ENCODE measurements at regions not wholly inside any gene's neighbourhood (a gene's known extent, or its start where the extent isn't known, plus 50 kb on each side); places are given as distances from the start of the nearest gene placed in this dataset.

DNA sequence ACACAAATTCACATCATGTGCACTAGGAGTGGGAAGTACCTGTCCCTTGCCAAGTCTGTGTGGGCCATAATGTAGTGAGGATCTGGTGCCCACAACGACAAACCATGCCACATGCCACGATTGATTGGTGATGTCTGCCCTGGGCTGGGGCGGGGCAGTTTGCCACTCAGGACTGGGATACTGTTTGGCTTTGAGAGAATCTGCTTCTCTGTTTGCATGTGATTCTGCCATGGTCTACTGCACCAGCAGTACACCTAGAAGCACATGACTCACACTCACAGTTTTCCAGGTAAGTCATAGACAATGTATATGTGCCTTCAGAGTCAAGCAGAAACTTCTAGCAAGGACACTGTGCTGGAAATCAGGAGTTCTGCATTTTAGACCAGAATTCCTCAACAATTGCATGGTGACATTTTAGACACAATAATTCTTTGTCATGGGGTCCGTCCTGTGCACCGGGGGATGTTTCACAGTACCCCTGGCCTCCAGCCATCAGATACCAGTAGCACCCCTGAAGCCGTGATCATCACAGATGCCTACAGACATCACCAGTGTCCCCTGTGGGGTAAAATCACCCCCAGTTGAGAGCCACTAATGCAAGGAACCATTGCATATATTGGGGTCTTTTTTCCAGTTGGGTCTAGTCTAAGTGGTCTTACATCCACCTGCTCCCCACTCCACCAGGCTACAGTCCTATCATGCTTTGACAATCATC, 278.3 kb downstream of the EIPR1 start:
- no peak for DNase-seq

DNA sequence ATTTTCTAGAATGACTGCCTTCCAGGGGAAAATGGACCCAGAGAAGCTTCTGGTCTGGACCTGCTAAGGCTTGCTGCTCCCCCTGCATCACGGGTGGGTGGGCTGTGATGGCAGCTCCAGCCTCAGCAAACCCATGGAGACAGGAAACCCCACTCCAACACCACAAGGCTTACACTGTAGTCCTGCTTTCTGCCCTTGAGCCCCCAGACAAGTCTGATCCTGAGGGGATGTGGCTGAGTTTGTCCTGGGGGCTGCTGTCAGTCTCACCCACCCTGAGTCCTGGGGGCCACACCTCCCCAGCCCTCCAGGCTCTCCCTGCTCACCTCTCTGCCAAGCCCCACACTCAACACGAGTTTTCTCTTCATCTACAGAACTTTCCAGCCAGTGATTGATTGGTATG, 279.4 kb downstream of the EIPR1 start:
- no peak for DNase-seq

DNA sequence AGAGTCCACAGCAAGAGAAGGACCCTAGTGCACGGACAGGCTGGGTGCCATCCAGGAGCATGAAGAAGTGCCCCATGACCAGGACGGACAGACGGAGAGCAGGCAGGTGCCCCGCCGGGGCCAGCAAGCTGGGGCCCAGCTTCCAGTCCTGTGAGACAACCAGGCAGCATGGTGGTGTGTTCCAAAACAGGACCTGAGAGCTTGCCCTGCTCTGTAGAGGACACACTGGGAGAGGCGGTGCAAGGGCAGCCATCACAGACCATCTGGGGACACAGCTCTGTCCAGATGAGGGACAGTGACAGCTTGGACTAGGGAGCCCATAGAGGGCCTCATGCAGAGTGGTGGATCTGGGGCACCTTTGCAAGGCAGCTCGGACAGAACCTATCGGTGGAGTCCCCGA, 279.8 kb downstream of the EIPR1 start:
- DNase-seq: no peak

DNA sequence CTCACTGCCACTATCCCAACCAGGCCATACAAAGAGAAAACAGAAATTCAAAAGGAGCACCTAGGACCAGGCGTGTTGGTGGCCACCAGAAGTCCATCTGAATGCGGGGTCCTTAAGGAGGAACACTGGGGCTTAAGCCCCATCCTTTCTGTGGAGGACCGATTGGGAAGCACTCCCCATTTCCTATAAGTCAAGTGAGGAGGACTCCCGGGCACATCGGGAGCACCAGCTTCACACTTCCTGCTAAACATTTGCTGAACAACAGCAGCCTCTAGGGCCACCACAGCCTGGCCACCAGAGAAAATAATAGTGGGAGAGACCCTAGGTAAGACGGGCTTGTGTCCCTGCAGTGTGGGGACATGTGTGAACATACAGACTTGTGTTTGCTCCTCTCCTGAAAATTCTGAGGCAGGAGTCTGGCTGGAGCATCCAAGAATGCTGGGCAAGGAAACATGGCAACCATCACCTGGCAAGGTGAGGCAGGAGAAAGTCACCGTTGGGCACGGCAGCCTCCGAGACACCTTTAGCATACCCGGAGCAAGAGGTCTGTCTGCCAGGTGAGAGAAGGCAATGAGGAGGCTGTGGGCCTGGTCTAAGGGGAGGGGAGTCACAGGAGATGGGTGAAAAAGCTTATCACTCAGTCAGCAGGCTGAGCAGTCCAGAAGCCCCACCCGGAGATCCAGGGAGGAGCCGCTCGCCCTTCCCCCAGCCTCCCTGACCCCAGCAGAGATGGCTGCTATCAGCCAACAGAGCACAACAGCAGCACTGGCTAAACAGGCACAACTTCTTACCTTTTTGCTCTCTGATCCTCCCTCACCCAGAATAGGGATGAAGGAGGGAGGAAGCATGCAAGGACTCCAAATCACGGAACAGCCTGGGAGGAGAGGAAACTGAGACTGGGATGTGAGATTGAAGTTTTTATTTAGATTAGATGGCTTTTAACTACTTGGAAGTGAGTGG, 282.3 kb downstream of the EIPR1 start:
- DNase-seq: no peak

DNA sequence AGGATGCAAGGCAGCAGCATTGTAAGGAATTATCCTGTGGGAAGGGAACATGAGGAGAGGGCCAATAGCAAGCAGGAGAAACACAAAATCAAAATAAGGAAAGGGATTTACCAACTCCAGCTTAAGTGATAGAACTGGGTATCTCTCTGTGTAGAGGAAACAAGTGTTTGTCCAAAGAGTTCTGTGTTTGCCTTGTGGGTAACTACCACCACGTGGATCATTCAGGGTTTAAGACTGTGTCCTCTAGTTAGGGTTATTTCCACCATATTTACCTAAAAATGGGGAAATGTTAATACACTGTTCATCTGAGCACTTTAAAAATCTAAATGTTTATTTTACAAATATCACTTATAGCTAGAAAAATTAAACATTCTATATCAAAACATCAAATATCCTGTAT, 283.3 kb downstream of the EIPR1 start:
- no peak for DNase-seq

DNA sequence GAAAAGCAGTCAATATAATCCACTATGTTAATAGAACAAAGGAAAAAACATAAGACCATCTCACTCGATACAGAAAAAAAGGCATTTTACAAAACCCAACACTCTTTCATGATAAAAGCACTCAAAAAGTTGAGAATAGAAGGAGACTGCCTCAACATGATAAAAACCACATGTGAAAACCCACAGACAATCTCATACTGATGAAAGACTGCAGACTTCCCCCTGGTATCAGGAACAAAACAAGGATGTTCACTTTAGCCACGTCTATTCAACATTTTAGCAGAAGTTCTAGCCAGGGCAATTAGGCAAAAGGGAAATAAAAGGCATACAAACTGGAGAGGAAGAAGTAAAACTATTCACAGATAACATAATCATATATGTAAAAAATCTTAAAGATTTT, 285.9 kb downstream of the EIPR1 start:
- no peak for DNase-seq

DNA sequence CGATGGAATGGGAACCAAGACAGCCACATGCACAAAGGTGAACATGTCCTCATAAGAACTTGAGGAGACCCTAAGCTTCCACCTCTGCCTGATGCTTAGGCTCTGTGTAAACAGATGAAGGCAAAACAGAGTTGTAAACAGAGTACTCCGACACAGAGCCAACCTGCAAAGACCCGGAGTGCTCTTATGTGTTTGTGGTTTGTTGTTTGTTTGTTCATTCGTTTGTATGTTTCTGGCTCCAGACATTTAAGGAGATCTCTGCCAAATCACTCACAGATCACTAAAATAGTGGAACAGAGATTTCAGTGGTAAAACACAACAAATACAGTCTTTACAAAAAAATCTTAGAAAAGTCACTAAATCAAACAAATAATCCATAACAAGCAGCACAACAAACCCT, 294.9 kb downstream of the EIPR1 start:
- DNase-seq: no peak

DNA sequence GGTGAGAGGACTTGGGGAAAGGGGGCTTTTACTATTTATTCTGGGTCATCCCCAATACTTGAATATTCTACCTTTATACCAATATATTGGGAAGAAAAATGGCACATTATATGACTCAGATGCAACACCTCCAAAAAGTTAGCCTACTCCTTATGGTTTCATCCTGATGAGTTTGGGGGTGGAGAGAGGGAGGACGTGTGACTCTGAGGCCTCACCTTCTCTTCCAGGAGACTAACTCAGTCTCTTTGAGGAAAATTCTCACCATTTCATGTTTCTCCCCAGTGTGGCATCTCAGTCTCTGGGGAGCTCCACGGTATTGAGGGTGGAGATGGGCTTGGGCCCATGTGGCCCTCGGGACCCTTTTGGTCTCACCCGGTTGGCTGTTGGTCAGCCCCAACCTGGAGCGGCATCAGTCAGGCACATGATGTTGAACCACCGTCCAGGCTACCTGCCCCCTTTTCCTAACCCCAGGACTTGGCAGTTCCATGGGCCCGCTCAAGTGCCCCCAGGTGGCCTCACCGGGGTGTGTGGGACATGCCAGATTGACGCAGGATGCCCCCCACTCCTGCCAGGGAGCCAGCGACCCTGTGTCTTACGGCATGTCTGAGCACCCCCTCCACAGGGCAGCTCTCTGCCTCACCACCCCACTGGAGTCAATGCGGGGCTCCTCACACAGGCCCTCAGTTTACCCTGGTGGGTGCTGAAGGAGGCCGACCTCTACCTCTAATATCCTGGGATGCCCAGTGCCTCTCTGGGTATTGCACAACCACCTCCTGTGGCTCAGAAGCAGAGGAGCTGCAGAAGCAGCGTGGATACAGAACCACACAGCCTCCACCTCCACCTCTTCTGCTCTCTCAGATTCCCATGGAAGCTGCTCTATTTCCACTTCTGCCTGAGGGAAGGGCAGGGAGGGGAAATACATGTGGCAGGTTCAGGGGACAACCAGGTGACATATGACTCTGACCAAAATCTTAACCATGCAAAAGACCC, 297.4 kb downstream of the EIPR1 start:
- DNase-seq: no peak

DNA sequence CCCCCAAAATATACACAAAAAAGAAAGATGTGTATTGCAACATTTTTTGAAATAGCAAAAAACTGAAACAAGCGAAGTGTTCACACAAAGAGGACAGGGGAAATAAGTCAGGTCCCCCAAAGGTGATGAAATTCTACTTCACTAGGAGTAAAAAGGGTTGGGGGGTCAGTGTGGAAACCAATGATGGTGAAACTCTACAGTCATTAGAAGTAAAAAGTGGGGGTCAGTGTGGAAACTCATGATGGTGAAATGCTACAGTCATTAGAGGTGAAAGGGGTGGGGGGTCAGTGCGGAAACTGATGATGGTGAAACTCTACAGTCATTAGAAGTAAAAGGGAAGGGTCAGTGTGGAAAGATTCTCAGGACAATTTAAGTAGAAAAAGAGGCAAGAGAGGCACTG, 298.2 kb downstream of the EIPR1 start:
- no peak for DNase-seq

DNA sequence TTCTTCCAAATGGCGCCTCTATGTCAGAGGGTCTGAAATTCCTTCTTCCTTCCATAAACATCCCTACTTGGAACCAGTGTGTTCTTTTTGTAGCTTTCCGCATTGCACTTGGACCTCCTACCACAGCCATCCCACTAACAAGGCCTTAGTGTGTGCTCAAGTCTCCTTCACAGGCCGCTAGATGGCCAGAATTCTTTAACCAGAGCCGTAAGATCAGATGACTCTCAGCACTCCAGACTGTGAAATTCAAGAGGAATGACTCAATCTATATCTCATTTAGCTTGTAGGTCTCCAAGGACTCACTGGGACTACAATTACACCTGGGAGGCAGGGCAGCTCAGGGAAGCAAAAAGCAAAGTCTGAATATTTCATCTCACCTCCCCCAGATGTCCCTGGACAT, 298.9 kb downstream of the EIPR1 start:
- DNase-seq: no peak

DNA sequence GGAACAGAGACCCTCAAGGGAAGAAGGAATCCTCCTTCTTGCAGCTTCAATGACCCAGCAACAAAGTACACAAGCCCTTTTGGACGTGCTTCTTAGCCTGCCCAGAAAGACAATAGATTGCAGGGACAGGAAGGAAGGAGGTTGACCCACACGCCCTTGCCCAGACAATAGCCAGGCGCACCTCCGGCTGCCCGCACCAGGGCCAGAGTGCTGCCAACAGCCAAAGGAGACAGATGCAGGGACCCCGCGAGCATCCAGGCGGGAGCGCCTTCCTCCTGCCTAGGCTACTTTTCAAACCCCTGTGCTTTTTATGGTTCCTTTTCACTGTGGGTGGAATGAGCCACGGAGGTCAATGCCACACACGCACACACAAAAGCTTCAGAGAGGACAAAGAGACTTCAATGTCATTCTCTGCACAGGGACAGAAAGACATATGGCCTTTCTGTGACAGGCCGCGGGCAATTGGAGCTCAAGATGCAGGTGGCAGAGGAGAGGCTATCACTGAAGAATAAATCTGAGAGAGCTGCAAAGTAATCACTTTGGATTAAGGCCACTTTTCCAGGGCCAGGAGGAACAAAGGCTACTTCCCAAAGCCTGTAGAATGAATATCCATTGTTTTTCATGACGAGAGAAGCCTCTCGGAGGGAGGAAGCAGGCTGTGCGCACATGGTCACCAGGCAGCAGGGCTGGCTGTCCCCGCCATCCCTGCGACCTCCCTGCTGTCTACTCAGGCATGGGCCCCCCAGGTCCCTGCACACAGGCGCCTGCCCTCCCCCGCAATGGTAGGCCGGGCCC, 300.6 kb downstream of the EIPR1 start:
- DNase-seq: no peak

DNA sequence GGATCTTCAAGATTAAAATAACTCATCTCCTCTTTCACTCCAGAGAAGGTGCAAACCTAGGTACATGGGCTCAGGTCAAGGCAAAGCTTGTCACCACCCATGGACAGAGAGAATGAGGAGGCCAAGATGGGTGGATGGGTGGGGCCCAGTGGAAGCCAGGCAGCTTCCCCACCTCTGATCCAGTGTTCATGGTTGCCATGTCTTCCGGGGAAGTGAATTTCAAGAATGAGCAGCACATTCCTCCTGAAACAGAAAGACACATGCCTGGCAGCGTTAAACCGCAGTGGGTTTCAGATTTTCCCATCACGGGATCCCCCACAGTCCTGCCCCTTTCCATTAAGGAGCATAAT, 301.7 kb downstream of the EIPR1 start:
- no peak for DNase-seq

DNA sequence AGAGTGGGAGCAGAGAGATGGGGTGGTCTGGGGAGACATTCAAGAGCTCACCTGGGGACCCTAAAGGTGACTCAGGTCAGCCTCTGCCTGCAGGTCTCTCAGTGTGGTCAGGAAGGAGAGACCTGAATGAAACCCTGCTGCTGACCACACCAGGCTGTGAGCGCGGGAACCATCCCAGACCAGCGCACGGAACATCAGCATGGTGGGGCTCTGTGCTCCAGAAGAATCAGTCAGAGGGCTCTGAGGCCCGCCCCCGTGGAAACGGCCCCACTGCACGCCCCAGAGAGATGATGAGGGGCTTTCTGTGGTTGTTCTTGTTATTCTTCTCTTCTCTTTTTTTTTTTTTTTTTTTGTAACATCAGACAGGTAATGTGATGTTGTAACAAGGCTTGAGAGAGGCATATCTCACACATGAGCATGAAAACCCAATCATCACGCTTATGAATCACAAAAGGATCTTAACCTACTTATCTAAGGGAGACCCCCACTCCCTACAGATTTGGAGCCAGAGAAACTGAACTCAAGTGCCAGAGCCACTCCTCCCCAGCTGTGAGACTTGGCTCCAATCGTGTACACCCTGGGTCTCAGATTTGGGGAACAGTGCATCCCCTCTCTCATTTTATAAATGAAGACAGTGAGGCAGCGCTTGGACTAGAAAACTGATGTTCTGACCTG, 302.2 kb downstream of the EIPR1 start:
- DNase-seq: no peak

DNA sequence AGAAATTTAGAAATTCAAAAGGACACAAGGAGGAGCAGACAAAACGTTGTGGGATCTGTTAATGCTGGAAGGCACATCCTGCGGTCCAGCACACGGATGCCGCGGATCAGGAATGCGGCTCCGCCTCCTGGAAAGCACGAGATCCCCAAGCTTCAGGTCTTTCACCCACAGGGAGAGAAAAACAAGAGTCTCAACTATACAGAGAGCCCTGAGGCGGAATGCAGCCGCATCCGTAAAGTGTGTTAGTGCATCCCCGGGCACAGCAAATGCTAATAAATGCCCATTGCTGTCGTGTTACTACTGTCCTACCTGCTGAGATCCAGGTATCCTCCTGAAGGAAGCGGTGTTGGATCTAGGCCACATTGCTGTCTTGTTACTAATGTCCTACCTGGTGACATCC, 303.9 kb downstream of the EIPR1 start:
- DNase-seq: no peak

DNA sequence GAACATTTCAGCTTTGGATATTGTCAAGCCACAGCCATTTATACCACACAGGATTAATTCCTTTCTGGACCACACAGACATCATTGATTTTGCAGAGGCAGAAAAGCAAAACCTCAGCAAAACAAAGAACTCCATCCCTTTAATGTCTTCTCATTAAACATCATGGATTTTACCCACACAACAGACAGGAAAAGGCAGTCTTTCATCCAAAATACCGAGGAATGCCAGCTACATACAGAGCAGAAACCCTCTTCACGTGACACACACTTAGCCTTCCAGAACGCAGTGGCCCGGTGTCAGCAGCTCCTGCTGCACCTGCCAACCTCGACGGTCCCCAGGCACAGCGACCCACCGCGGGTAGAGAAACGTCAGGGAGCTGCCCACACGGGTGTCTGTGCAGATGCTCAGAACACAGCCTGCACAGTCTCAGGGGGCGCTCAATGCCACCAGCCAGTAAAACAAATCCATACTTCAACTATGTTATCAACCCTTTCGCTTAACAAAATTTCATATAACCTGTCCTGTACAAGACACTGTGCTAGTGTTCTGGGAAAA, 304.5 kb downstream of the EIPR1 start:
- DNase-seq: no peak

DNA sequence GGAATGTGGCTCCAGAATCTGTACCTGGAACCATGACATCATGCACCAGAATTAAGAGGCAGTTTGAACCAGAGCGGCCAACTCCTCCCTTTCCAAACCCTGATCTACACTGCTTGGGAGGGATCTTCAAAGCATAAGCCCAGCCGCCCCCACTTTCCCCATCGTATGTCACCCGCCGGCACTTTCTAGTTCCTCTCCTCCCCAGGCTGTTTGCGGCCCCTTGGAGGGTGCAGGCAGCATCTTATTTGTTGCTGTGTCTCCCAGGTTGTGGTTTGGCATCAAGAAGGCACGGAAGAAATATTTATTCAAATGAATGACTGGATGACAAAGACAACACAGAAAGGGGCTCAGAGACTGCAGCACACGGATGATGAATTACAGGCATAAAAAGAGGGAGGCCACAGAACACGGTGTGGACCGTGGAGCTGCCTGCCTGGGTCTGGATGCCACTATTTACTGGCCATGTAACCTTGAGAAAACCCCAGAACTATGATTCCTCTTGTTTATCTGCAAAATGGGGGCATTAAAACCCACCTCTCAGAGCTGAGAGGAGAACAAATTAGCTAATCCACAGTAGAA, 305.8 kb downstream of the EIPR1 start:
- no peak for DNase-seq

DNA sequence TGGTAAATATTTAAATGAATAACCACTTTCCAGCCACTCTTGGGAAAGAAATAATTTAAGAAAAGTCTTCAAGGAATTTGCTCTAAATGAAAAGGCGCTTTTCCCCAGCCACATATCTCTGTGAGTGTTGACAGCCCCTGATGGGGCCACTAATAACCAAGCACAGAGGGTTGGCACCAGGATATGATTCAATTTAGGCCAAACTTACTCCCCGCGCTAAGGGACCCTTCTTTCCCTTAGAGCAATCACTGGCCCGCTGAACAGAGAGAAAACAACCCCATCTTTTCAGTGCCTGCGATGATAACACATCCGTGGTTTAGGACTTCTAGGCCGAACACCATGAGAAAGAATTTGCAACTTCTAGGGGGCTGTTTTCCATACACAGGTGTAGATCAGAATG, 310.8 kb downstream of the EIPR1 start:
- DNase-seq: no peak

DNA sequence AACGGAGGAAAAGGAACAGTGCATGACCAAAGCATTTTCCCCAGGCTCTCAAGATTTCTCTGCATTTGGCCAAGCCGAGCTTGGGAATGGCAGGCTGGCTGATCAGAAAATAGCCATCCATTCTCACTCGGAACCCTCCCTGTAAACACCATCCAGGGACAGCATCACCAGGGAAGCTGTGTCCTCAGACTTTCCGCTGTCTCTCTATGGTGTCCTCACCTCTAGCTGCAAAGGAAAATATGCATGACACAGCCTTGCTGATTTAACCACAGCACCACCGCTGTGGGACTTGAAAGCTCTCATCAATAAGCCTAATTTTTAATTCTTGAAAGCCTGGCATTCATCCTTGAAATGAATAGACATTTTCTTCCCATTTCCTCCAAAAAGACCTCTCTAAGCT, 311.7 kb downstream of the EIPR1 start:
- no peak for DNase-seq

DNA sequence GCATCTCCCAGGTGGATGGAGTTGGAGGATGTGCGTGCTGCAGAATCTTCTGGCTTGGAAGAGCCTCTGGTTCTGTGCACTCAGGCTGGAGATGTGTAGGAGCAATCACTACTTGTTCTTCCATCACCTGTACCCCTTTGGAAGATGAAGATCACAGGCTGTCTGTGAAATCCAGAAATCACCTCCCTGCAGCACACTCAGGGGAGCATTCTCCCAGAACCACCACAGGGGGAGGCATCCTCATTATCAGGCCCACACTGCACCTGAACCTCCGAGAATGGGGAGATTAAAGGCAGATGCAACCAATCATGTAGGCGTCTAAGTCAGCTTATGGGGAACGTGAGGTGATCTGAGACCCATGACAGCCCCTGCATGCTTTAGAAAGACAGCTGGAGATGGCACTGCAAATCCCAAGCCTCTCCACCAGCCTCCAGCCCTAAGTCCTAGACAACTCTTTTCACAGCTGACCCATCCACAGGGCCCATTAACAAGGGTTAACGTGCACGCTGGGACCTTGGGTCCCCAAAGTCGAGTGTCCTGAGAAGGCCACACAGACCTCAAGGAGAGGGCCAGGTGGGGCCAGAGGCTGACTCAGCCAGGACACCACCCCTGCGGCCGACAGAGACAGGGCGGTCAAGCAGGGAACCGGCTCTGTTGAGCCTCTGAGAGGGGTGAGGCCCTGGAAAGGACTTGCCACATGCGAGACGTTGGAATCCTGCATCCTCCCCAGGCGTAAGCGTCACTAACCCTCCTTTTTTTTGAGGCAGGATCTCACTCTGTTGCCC, 314.9 kb downstream of the EIPR1 start:
- no peak for DNase-seq

DNA sequence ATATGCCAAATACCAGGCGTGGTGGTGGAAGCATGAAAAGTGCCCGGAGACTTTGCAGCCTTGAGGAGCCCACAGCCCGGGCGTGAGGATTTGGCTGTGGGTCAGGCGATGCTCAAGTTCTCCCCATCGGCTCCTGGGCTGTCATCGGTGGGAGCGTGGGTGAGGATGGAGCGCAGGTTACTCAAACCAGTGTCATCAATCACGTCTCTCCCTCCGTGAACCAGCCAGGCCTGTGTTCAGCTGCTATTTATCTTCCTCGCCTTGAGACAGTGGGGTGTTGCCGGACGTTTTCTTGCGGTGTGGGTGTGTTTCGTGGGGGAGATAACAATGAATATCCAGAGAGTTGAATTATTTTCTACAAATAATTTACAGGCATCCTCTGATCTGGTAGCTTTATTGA, 317.6 kb downstream of the EIPR1 start:
- no peak for DNase-seq

All from fibroblast of skin of right biceps (primary cell).